ENCODE measurements at regions not wholly inside any gene's neighbourhood (a gene's known extent, or its start where the extent isn't known, plus 50 kb on each side); places are given as distances from the start of the nearest gene placed in this dataset.

GRCh38 chr1:193657552-193657951 lies 471.1 kb upstream of the B3GALT2 start:
- H3K27ac Mint-ChIP-seq: no peak overlapping the region

GRCh38 chr1:193656841-193657240 lies 470.4 kb upstream of the B3GALT2 start:
- Mint-ChIP-seq H3K27me3 (ENCODE audit: insufficient read depth) (no peaks in the 10 kb centered on the region), H3K4me1 (peaks cover 2% of the 10 kb centered on the region), H3K9me3 (no peaks in the 10 kb centered on the region), H3K27ac (no peak overlapping the region), H3K36me3 (ENCODE audit: low read depth) (no peaks in the 10 kb centered on the region), H3K4me3 (no peak overlapping the region)
- Histone ChIP-seq H3K4me3 (ENCODE audit: low read length) (no peak overlapping the region), H3K36me3 (ENCODE audit: control insufficient read depth, insufficient read depth, low read length) (no peaks in the 10 kb centered on the region), H3K27me3 (ENCODE audit: control insufficient read depth, insufficient read depth, low read length, poor library complexity, severe bottlenecking) (no peaks in the 10 kb centered on the region), H3K9ac (ENCODE audit: extremely low read depth, low read length, poor library complexity, severe bottlenecking) (no peak overlapping the region), H3K4me1 (ENCODE audit: control insufficient read depth, insufficient read depth, low read length) (no peaks in the 10 kb centered on the region), H3K27ac (ENCODE audit: low read depth, low read length) (no peak overlapping the region), H3K9me3 (ENCODE audit: control insufficient read depth, low read length) (peaks cover 11% of the 10 kb centered on the region)
- WGBS, 2 experiments (ENCODE audit: insufficient coverage in 1 of 2, insufficient read length in 1 of 2): 90% methylated on average over 2 of the region's 2 CpGs; no CpG with 5 or more reads in 1 of the 2 experiments
- TF ChIP-seq CTCF (conservative IDR thresholded peaks at IDR 0.05): no peak
- no peak for DNase-seq

More at GRCh38 chr1:193657552-193657951, 471.1 kb upstream of the B3GALT2 start:
- Histone ChIP-seq H3K9me3 (ENCODE audit: control insufficient read depth, low read length) (peaks cover 11% of the 10 kb centered on the region), H3K9ac (ENCODE audit: extremely low read depth, low read length, poor library complexity, severe bottlenecking) (no peak overlapping the region), H3K27me3 (ENCODE audit: control insufficient read depth, insufficient read depth, low read length, poor library complexity, severe bottlenecking) (no peaks in the 10 kb centered on the region), H3K4me3 (ENCODE audit: low read length) (no peak overlapping the region), H3K4me1 (ENCODE audit: control insufficient read depth, insufficient read depth, low read length) (no peaks in the 10 kb centered on the region), H3K36me3 (ENCODE audit: control insufficient read depth, insufficient read depth, low read length) (no peaks in the 10 kb centered on the region), H3K27ac (ENCODE audit: low read depth, low read length) (no peak overlapping the region)
- no peak for DNase-seq
- peaks cover 2% of the 10 kb centered on the region for H3K4me1 Mint-ChIP-seq
- no peak overlapping the region for H3K4me3 Mint-ChIP-seq
- H3K27me3 Mint-ChIP-seq (ENCODE audit: insufficient read depth): no peaks in the 10 kb centered on the region
- no peak for TF ChIP-seq CTCF (conservative IDR thresholded peaks at IDR 0.05)
- no peaks in the 10 kb centered on the region for H3K36me3 Mint-ChIP-seq (ENCODE audit: low read depth)
- WGBS, 2 experiments (ENCODE audit: insufficient coverage in 1 of 2, insufficient read length in 1 of 2): 91 to 95% methylated on average over 3 of the region's 3 CpGs
- H3K9me3 Mint-ChIP-seq: no peaks in the 10 kb centered on the region

GRCh38 chr1:193654951-193655735 lies 468.7 kb upstream of the B3GALT2 start:
- peaks cover 11% of the 10 kb centered on the region for H3K9me3 ChIP-seq (ENCODE audit: control insufficient read depth, low read length)
- H3K9ac ChIP-seq (ENCODE audit: extremely low read depth, low read length, poor library complexity, severe bottlenecking): no peak overlapping the region
- 90 to 91% methylated on average over 2 of the region's 2 CpGs for WGBS, 2 experiments (ENCODE audit: insufficient coverage in 1 of 2, insufficient read length in 1 of 2)
- H3K4me1 ChIP-seq (ENCODE audit: control insufficient read depth, insufficient read depth, low read length): no peaks in the 10 kb centered on the region
- H3K27me3 ChIP-seq (ENCODE audit: control insufficient read depth, insufficient read depth, low read length, poor library complexity, severe bottlenecking): no peaks in the 10 kb centered on the region
- no peaks in the 10 kb centered on the region for H3K27me3 Mint-ChIP-seq (ENCODE audit: insufficient read depth)
- TF ChIP-seq CTCF (conservative IDR thresholded peaks at IDR 0.05): no peak
- no peak overlapping the region for H3K4me3 Mint-ChIP-seq
- H3K4me1 Mint-ChIP-seq: peaks cover 2% of the 10 kb centered on the region
- no peak overlapping the region for H3K27ac Mint-ChIP-seq
- no peak overlapping the region for H3K27ac ChIP-seq (ENCODE audit: low read depth, low read length)
- H3K36me3 Mint-ChIP-seq (ENCODE audit: low read depth): no peaks in the 10 kb centered on the region
- no peak for DNase-seq
- H3K9me3 Mint-ChIP-seq: no peaks in the 10 kb centered on the region
- no peaks in the 10 kb centered on the region for H3K36me3 ChIP-seq (ENCODE audit: control insufficient read depth, insufficient read depth, low read length)
- no peak overlapping the region for H3K4me3 ChIP-seq (ENCODE audit: low read length)
